CD4-positive, alpha-beta T cell (primary cell): ENCODE measurements at regions not wholly inside any gene's neighbourhood (a gene's known extent, or its start where the extent isn't known, plus 50 kb on each side); places are given as distances from the start of the nearest gene placed in this dataset.

Experiments used
- ATAC-seq: fragments of 200-7000 bp; cut with Tn5 transposase; one replicate; pipeline ENCODE4 v1.10.0; 2022; ENCODE audit warnings: mild to moderate bottlenecking; ENCODE audit not compliant: poor library complexity
- CTCF ChIA-PET: fragments of 350-600 bp; sonication (Branson Sonifier 250); formaldehyde crosslinking; loops from one replicate; lab custom pipeline; 2021; ENCODE audit warnings: antibody characterized with exemption, inconsistent platforms; lab: Charles Lee
- POLR2A ChIA-PET: fragments of 350-600 bp; sonication (Branson Sonifier 250); formaldehyde crosslinking; loops from one replicate; lab custom pipeline; 2021; ENCODE audit warnings: antibody characterized with exemption, inconsistent platforms; lab: Charles Lee
- DNase-seq, 14 experiments: peaks; one replicate each; pipeline ENCODE4 v3.0.0-alpha.2; 2013 to 2020; ENCODE audit warnings: mixed read lengths in 2 of 14
- H3K27ac ChIP-seq, 2 donors: one replicate each; pipeline versions ENCODE4 v1.5.1 to v1.7.0; 2013; ENCODE audit warnings: low read length in 2 of 2, low read depth in 1 of 2, mild to moderate bottlenecking in 1 of 2
- H3K27me3 ChIP-seq, 2 experiments: 1 replicate in 1 of 2; 2 replicates in 1 of 2; pipeline versions ENCODE4 v1.6.1 to v1.7.0; 2013; ENCODE audit warnings: low read length in 2 of 2, control low read depth in 1 of 2, mild to moderate bottlenecking in 1 of 2, moderate library complexity in 1 of 2; ENCODE audit not compliant: insufficient read depth in 2 of 2, control insufficient read depth in 1 of 2
- H3K36me3 ChIP-seq: one replicate; pipeline ENCODE4 v1.6.1; 2013; ENCODE audit warnings: low read length, control low read depth; ENCODE audit not compliant: insufficient read depth
- H3K4me1 ChIP-seq: one replicate; pipeline ENCODE4 v1.6.1; 2013; ENCODE audit warnings: low read length, control low read depth; ENCODE audit not compliant: insufficient read depth
- H3K4me3 ChIP-seq: one replicate; pipeline ENCODE4 v1.5.1; 2013; ENCODE audit warnings: mild to moderate bottlenecking, low read length, moderate library complexity
- H3K9me3 ChIP-seq, 2 experiments: 1 replicate in 1 of 2; 2 replicates in 1 of 2; pipeline versions ENCODE4 v1.6.1 to v1.7.0; 2013; ENCODE audit warnings: low read length in 2 of 2, mild to moderate bottlenecking in 2 of 2, control low read depth in 1 of 2, moderate library complexity in 1 of 2; ENCODE audit not compliant: control insufficient read depth in 1 of 2, insufficient read depth in 1 of 2
- H3K27ac Mint-ChIP-seq: one replicate; pipeline ENCODE4 v1.8.0; 2020; ENCODE audit warnings: mixed read lengths
- H3K27me3 Mint-ChIP-seq: one replicate; pipeline ENCODE4 v1.8.0; 2021; ENCODE audit warnings: mixed read lengths
- H3K36me3 Mint-ChIP-seq: one replicate; pipeline ENCODE4 v1.8.0; 2021; ENCODE audit warnings: low read depth, mixed read lengths
- H3K4me1 Mint-ChIP-seq: one replicate; pipeline ENCODE4 v1.8.0; 2021; ENCODE audit warnings: low read depth, mixed read lengths
- H3K4me3 Mint-ChIP-seq: one replicate; pipeline ENCODE4 v1.8.0; 2020; ENCODE audit warnings: mild to moderate bottlenecking, mixed read lengths
- H3K9me3 Mint-ChIP-seq: one replicate; pipeline ENCODE4 v1.8.0; 2020; ENCODE audit warnings: mixed read lengths
- CTCF ChIP-seq: fragments of 200-600 bp; IDR thresholded peaks from one replicate; pipeline ENCODE4 v1.8.0; 2022; ENCODE audit warnings: antibody characterized with exemption, mild to moderate bottlenecking
- intact Hi-C, 2 experiments: fragments of 100-400 bp; cut with DNase I in 1 of 2; cut with micrococcal nuclease in 1 of 2; formaldehyde crosslinking; loops; one replicate each; pipeline versions ENCODE4 v1.15.1 to v1.9.0; 2023 to 2025; cut with DNase I, micrococcal nuclease

- ChIA-PET CTCF (no interaction called here), POLR2A (no interaction called here)
- ATAC-seq (no peak), DNase-seq (no peak)
- H3K36me3 ChIP-seq = no peaks in the 10 kb centered on the region
- no peak overlapping the region for H3K27ac Mint-ChIP-seq
- no peak overlapping the region for H3K4me3 ChIP-seq
- no peak for TF ChIP-seq CTCF
- H3K27me3 ChIP-seq = no peaks in the 10 kb centered on the region
- H3K9me3 ChIP-seq = no peaks in the 10 kb centered on the region
- H3K4me1 Mint-ChIP-seq = no peaks in the 10 kb centered on the region
- no peaks in the 10 kb centered on the region for H3K4me1 ChIP-seq
- no peaks in the 10 kb centered on the region for H3K36me3 Mint-ChIP-seq
- no peak overlapping the region for H3K4me3 Mint-ChIP-seq
- no peaks in the 10 kb centered on the region for H3K9me3 Mint-ChIP-seq
- no peak overlapping the region for H3K27ac ChIP-seq
- no peaks in the 10 kb centered on the region for H3K27me3 Mint-ChIP-seq
- intact Hi-C loops = no loop called here
Observed at GRCh38 chr1:199310708-199311107, 671.9 kb downstream of the PTPRC start.

- Mint-ChIP-seq H3K36me3 (no peaks in the 10 kb centered on the region), H3K4me3 (no peak overlapping the region), H3K4me1 (no peaks in the 10 kb centered on the region), H3K27me3 (no peaks in the 10 kb centered on the region), H3K27ac (no peak overlapping the region), H3K9me3 (no peaks in the 10 kb centered on the region)
- Histone ChIP-seq H3K36me3 (no peaks in the 10 kb centered on the region), H3K4me1 (no peaks in the 10 kb centered on the region), H3K27ac (no peak overlapping the region), H3K4me3 (no peak overlapping the region), H3K27me3 (no peaks in the 10 kb centered on the region), H3K9me3 (no peaks in the 10 kb centered on the region)
- CTCF ChIA-PET = no interaction called here
- POLR2A ChIA-PET = no interaction called here
- DNase-seq (no peak), ATAC-seq (no peak)
- no peak for TF ChIP-seq CTCF
- intact Hi-C loops = no loop called here
Observed at GRCh38 chr1:199311478-199312262, 672.8 kb downstream of the PTPRC start.

GRCh38 chr1:199312626-199313025 is 673.8 kb downstream of the PTPRC start:
- Histone ChIP-seq H3K9me3 (no peaks in the 10 kb centered on the region), H3K4me3 (no peak overlapping the region), H3K4me1 (no peaks in the 10 kb centered on the region), H3K27ac (no peak overlapping the region), H3K27me3 (no peaks in the 10 kb centered on the region), H3K36me3 (no peaks in the 10 kb centered on the region)
- Mint-ChIP-seq H3K9me3 (no peaks in the 10 kb centered on the region), H3K36me3 (no peaks in the 10 kb centered on the region), H3K4me3 (no peak overlapping the region), H3K4me1 (no peaks in the 10 kb centered on the region), H3K27me3 (no peaks in the 10 kb centered on the region), H3K27ac (no peak overlapping the region)
- POLR2A ChIA-PET = no interaction called here
- no peak for TF ChIP-seq CTCF
- ATAC-seq (no peak), DNase-seq (no peak)
- intact Hi-C loops = no loop called here
- CTCF ChIA-PET = no interaction called here
